Stomach (tissue), 8 donors: ENCODE measurements at regions not wholly inside any gene's neighbourhood (a gene's known extent, or its start where the extent isn't known, plus 50 kb on each side); places are given as distances from the start of the nearest gene placed in this dataset.
A peak's percentile ranks its signal among the peaks of the same experiment; 100 is the strongest.

Experiments
- DNase-seq, 2 donors: peaks; one replicate each; pipeline versions ENCODE4 v3.0.0 to v3.0.0-alpha.2; 2013 to 2019
- H3K27ac ChIP-seq, 5 donors: fragments of 200-600 bp in 4 of 5; sonication (generic) in 4 of 5; one replicate each; pipeline ENCODE4 v1.5.1; 2013 to 2019; ENCODE audit warnings: mild to moderate bottlenecking in 1 of 5, moderate library complexity in 1 of 5
- H3K27me3 ChIP-seq, 3 donors: fragments of 200-600 bp; sonication (generic); one replicate each; pipeline ENCODE4 v1.5.1; 2017 to 2019; ENCODE audit warnings: mixed run types in 1 of 3
- H3K36me3 ChIP-seq, 4 donors: fragments of 200-600 bp; sonication (generic); 1 replicate in 3 of 4; 2 replicates in 1 of 4; pipeline ENCODE4 v1.5.1; 2016 to 2019
- H3K4me1 ChIP-seq, 4 donors: fragments of 200-600 bp; sonication (generic); one replicate each; pipeline ENCODE4 v1.5.1; 2016 to 2019
- H3K4me3 ChIP-seq, 4 donors: fragments of 200-600 bp; sonication (generic) in 3 of 4; one replicate each; pipeline ENCODE4 v1.5.1; 2016 to 2019; ENCODE audit warnings: mild to moderate bottlenecking in 1 of 4
- H3K9me3 ChIP-seq, 4 donors: fragments of 200-600 bp; sonication (generic); one replicate each; pipeline ENCODE4 v1.5.1; 2016 to 2019
- CTCF ChIP-seq, 7 experiments: fragments of 450-650 bp in 4 of 7; fragments of 200-600 bp in 3 of 7; sonication (generic) in 3 of 7; IDR thresholded peaks; one replicate each; pipeline ENCODE4 v1.5.1; 2016 to 2019; ENCODE audit warnings: antibody characterized with exemption in 7 of 7, control low read depth in 2 of 7, mild to moderate bottlenecking in 1 of 7
- EP300 ChIP-seq: sonication (generic); formaldehyde crosslinking; IDR thresholded peaks from one replicate; pipeline ENCODE4 v1.6.1; 2017; ENCODE audit warnings: antibody characterized with exemption
- POLR2A ChIP-seq, 4 donors: fragments of 450-650 bp; IDR thresholded peaks; one replicate each; pipeline ENCODE4 v1.6.1; 2016; ENCODE audit warnings: antibody characterized with exemption in 4 of 4, control low read depth in 2 of 4, mild to moderate bottlenecking in 1 of 4, moderate library complexity in 1 of 4
- POLR2AphosphoS5 ChIP-seq, 3 donors: sonication (generic); formaldehyde crosslinking; IDR thresholded peaks; one replicate each; pipeline ENCODE4 v1.6.1; 2016; ENCODE audit warnings: antibody characterized with exemption in 3 of 3
- WGBS, 5 donors: extraction: QIAGEN DNeasy Blood & Tissue Kit in 3 of 5; methylation state at CpG; one replicate each; pipeline versions ENCODE4 v1.1.5 to v1.1.7; 2013 to 2018; 5-methylcytosine and 5-hydroxymethylcytosine counted together
- intact Hi-C: fragments of 100-400 bp; cut with DNase I; formaldehyde crosslinking; loops from one replicate; pipeline ENCODE4 v1.15.1; 2023; ENCODE audit warnings: low total_unique reads
- donor health status: healthy with polysubstance abuse.
- donor health status: Bipolar disorder and iron deficiency.
- donor health status: healthy.

GRCh38 chr2:58532641-58533040, 291.5 kb upstream of the FANCL start:
- Histone ChIP-seq H3K9me3 (no peaks in the 10 kb centered on the region), H3K4me1 (no peaks in the 10 kb centered on the region), H3K4me3 (no peak overlapping the region), H3K27ac (no peak overlapping the region), H3K36me3 (no peaks in the 10 kb centered on the region), H3K27me3 (no peaks in the 10 kb centered on the region)
- TF ChIP-seq EP300 = no peak
- TF ChIP-seq CTCF (IDR thresholded peaks at IDR 0.05) = no peak
- no peak for TF ChIP-seq POLR2A (IDR thresholded peaks at IDR 0.05)
- TF ChIP-seq POLR2AphosphoS5 (IDR thresholded peaks at IDR 0.05) = no peak
- DNase-seq = no peak
- intact Hi-C loops = no loop called here
- WGBS, 5 donors = 88 to 97% (median 92%) methylated on average over 3 of the region's 3 CpGs

- no peaks in the 10 kb centered on the region for H3K4me1 ChIP-seq
- no peak for TF ChIP-seq POLR2A (IDR thresholded peaks at IDR 0.05)
- TF ChIP-seq CTCF (IDR thresholded peaks at IDR 0.05) = no peak
- no peak for TF ChIP-seq POLR2AphosphoS5 (IDR thresholded peaks at IDR 0.05)
- TF ChIP-seq EP300 = no peak
- DNase-seq = no peak
- 70 to 84% (median 84%) methylated on average over 3 of the region's 3 CpGs for WGBS, 5 donors
- intact Hi-C loops = no loop called here
- no peak overlapping the region for H3K4me3 ChIP-seq
- no peaks in the 10 kb centered on the region for H3K27me3 ChIP-seq
- H3K9me3 ChIP-seq = no peaks in the 10 kb centered on the region
- H3K27ac ChIP-seq = no peak overlapping the region
- no peaks in the 10 kb centered on the region for H3K36me3 ChIP-seq
These were observed 286.5 kb upstream of the FANCL start for GRCh38 chr2:58527647-58528046.

- no peak overlapping the region for H3K4me3 ChIP-seq
- H3K27ac ChIP-seq = no peak overlapping the region
- H3K9me3 ChIP-seq = no peaks in the 10 kb centered on the region
- 57 to 68% (median 57%) methylated on average over 7 of the region's 7 CpGs for WGBS, 5 donors
- no peak for TF ChIP-seq CTCF (IDR thresholded peaks at IDR 0.05)
- TF ChIP-seq POLR2AphosphoS5 (IDR thresholded peaks at IDR 0.05) = no peak
- TF ChIP-seq POLR2A (IDR thresholded peaks at IDR 0.05) = no peak
- TF ChIP-seq EP300 = no peak
- intact Hi-C loops = no loop called here
- no peaks in the 10 kb centered on the region for H3K27me3 ChIP-seq
- peak in 1 of 2 donors; percentile 19 for DNase-seq
- H3K4me1 ChIP-seq = no peaks in the 10 kb centered on the region
- H3K36me3 ChIP-seq = no peaks in the 10 kb centered on the region
These were observed 280.9 kb upstream of the FANCL start for GRCh38 chr2:58521803-58522554.

- no peaks in the 10 kb centered on the region for H3K9me3 ChIP-seq
- no peak for TF ChIP-seq CTCF (IDR thresholded peaks at IDR 0.05)
- no peak for TF ChIP-seq EP300
- TF ChIP-seq POLR2AphosphoS5 (IDR thresholded peaks at IDR 0.05) = no peak
- TF ChIP-seq POLR2A (IDR thresholded peaks at IDR 0.05) = no peak
- H3K4me3 ChIP-seq = no peak overlapping the region
- 74 to 85% (median 79%) methylated on average over 3 of the region's 3 CpGs for WGBS, 5 donors
- no peaks in the 10 kb centered on the region for H3K4me1 ChIP-seq
- H3K27me3 ChIP-seq = no peaks in the 10 kb centered on the region
- H3K27ac ChIP-seq = no peak overlapping the region
- DNase-seq = no peak
- intact Hi-C loops = no loop called here
- H3K36me3 ChIP-seq = no peaks in the 10 kb centered on the region
These were observed 279.8 kb upstream of the FANCL start for GRCh38 chr2:58520903-58521302.
